ENCODE measurements at regions not wholly inside any gene's neighbourhood (a gene's known extent, or its start where the extent isn't known, plus 50 kb on each side); places are given as distances from the start of the nearest gene placed in this dataset.

GRCh38 chr2:71891155-71891554, 256.5 kb downstream of the CYP26B1 start:
- TF ChIP-seq CREB1 (CRISPR knock-in tag; IDR thresholded peaks at IDR 0.05; ENCODE audit: low read depth): no peak
- TF ChIP-seq, protein P1, sequence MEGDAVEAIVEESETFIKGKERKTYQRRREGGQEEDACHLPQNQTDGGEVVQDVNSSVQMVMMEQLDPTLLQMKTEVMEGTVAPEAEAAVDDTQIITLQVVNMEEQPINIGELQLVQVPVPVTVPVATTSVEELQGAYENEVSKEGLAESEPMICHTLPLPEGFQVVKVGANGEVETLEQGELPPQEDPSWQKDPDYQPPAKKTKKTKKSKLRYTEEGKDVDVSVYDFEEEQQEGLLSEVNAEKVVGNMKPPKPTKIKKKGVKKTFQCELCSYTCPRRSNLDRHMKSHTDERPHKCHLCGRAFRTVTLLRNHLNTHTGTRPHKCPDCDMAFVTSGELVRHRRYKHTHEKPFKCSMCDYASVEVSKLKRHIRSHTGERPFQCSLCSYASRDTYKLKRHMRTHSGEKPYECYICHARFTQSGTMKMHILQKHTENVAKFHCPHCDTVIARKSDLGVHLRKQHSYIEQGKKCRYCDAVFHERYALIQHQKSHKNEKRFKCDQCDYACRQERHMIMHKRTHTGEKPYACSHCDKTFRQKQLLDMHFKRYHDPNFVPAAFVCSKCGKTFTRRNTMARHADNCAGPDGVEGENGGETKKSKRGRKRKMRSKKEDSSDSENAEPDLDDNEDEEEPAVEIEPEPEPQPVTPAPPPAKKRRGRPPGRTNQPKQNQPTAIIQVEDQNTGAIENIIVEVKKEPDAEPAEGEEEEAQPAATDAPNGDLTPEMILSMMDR (conservative IDR thresholded peaks at IDR 0.05; ENCODE audit: low read depth in 2 of 2): no peak
- TF ChIP-seq REST (IDR thresholded peaks at IDR 0.05; ENCODE audit: unreplicated experiment): no peak
- TF ChIP-seq POLR2AphosphoS5 (IDR thresholded peaks at IDR 0.05; ENCODE audit: low read depth): no peak
- no peak for TF ChIP-seq EZH2phosphoT487 (IDR thresholded peaks at IDR 0.05; ENCODE audit: unreplicated experiment)
- no peak for TF ChIP-seq JUNB (IDR thresholded peaks at IDR 0.05; ENCODE audit: unreplicated experiment)
- no peak for TF ChIP-seq EZH2 (IDR thresholded peaks at IDR 0.05; ENCODE audit: low read depth, unreplicated experiment)
- TF ChIP-seq, protein P2, sequence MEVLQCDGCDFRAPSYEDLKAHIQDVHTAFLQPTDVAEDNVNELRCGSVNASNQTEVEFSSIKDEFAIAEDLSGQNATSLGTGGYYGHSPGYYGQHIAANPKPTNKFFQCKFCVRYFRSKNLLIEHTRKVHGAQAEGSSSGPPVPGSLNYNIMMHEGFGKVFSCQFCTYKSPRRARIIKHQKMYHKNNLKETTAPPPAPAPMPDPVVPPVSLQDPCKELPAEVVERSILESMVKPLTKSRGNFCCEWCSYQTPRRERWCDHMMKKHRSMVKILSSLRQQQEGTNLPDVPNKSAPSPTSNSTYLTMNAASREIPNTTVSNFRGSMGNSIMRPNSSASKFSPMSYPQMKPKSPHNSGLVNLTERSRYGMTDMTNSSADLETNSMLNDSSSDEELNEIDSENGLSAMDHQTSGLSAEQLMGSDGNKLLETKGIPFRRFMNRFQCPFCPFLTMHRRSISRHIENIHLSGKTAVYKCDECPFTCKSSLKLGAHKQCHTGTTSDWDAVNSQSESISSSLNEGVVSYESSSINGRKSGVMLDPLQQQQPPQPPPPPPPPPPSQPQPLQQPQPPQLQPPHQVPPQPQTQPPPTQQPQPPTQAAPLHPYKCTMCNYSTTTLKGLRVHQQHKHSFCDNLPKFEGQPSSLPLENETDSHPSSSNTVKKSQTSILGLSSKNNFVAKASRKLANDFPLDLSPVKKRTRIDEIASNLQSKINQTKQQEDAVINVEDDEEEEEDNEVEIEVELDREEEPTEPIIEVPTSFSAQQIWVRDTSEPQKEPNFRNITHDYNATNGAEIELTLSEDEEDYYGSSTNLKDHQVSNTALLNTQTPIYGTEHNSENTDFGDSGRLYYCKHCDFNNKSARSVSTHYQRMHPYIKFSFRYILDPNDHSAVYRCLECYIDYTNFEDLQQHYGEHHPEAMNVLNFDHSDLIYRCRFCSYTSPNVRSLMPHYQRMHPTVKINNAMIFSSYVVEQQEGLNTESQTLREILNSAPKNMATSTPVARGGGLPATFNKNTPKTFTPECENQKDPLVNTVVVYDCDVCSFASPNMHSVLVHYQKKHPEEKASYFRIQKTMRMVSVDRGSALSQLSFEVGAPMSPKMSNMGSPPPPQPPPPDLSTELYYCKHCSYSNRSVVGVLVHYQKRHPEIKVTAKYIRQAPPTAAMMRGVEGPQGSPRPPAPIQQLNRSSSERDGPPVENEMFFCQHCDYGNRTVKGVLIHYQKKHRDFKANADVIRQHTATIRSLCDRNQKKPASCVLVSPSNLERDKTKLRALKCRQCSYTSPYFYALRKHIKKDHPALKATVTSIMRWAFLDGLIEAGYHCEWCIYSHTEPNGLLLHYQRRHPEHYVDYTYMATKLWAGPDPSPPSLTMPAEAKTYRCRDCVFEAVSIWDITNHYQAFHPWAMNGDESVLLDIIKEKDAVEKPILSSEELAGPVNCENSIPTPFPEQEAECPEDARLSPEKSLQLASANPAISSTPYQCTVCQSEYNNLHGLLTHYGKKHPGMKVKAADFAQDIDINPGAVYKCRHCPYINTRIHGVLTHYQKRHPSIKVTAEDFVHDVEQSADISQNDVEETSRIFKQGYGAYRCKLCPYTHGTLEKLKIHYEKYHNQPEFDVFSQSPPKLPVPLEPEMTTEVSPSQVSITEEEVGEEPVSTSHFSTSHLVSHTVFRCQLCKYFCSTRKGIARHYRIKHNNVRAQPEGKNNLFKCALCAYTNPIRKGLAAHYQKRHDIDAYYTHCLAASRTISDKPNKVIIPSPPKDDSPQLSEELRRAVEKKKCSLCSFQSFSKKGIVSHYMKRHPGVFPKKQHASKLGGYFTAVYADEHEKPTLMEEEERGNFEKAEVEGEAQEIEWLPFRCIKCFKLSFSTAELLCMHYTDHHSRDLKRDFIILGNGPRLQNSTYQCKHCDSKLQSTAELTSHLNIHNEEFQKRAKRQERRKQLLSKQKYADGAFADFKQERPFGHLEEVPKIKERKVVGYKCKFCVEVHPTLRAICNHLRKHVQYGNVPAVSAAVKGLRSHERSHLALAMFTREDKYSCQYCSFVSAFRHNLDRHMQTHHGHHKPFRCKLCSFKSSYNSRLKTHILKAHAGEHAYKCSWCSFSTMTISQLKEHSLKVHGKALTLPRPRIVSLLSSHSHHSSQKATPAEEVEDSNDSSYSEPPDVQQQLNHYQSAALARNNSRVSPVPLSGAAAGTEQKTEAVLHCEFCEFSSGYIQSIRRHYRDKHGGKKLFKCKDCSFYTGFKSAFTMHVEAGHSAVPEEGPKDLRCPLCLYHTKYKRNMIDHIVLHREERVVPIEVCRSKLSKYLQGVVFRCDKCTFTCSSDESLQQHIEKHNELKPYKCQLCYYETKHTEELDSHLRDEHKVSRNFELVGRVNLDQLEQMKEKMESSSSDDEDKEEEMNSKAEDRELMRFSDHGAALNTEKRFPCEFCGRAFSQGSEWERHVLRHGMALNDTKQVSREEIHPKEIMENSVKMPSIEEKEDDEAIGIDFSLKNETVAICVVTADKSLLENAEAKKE (CRISPR knock-in tag; IDR thresholded peaks at IDR 0.05): no peak
